Retina (tissue), 1 donor: ENCODE measurements at regions not wholly inside any gene's neighbourhood (a gene's known extent, or its start where the extent isn't known, plus 50 kb on each side); places are given as distances from the start of the nearest gene placed in this dataset.
"Not testable (repeated sequence)": the region's sequence is repeated elsewhere in the genome, so short reads cannot be mapped to it uniquely, and the experiment has no call there.

Source experiments
- DNase-seq: peaks from one replicate; pipeline ENCODE4 v3.0.0-alpha.2; 2016

- DNase-seq: peak; percentile 51
Measured at GRCh38 chrX:69060631-69061408, 104.4 kb downstream of the PJA1 start.

DNA sequence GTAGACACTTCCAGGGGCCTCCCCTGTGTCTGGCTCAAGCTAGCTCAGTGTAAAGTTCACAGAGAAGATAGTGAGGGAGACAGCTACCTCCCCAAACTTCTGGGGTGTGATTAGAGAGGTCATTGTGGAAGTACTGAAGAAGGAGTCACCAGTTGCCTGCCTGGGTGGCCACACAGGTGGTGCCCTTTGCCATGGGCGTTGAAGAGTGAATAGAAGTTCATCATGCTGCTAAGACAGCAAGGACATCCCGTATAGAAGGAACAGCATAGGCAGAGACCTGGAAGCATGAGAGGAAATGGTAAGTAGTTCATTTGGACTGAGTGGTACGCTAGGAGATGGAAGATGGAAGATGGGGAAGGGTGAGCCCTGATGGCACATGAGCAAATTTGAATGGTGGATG, 110.1 kb downstream of the PJA1 start:
- DNase-seq: no peak

DNA sequence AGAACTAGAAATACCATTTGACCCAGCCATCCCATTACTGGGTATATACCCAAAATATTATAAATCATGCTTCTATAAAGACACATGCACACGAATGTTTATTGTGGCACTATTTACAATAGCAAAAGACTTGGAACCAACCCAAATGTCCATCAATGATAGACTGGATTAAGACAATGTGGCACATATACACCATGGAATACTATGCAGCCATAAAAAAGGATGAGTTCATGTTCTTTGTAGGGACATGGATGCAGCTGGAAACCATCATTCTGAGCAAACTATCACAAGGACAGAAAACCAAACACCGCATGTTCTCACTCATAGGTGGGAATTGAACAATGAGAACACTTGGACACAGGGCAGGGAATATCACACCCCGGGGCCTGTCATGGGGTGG, 110.8 kb downstream of the PJA1 start:
- DNase-seq: not testable (repeated sequence)

- DNase-seq: no peak
Measured at GRCh38 chrX:69051901-69052300, 113.4 kb downstream of the PJA1 start.

DNA sequence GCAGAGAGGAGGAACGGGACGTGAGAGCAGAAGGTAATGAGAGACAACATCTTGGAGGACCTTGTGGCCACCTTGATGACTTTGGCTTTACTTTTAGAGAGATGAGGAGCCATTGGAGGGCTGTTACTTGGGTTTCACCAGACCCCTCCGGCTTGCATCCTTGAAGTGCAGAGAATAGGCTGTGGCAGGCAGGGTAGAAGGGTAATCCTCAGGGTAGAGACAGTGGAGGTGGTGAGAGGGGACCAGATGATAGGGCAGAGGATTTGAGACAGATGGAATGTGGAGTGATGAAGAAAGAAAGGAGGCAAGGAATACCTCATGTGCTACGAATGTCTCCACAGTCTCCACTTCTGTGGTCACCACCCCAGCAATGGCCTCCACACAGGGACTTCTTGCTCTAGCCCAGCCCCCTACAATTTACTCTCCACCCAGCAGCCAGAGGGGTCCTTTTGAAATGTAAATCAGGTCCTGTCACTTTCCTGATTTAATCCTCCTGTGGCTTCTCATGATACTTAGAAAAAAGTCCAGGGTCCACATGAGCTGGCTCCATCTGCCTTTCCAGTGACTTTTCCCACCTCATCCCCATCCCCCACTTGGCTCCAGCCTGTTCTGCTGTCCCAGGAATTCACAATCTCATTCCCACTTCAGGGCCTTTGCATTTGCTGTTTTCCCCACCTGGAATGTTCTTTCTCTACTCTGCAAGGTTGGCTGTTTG, 115.0 kb downstream of the PJA1 start:
- DNase-seq: no peak

- DNase-seq: no peak
Measured at GRCh38 chrX:69046996-69047490, 118.2 kb downstream of the PJA1 start.

DNA sequence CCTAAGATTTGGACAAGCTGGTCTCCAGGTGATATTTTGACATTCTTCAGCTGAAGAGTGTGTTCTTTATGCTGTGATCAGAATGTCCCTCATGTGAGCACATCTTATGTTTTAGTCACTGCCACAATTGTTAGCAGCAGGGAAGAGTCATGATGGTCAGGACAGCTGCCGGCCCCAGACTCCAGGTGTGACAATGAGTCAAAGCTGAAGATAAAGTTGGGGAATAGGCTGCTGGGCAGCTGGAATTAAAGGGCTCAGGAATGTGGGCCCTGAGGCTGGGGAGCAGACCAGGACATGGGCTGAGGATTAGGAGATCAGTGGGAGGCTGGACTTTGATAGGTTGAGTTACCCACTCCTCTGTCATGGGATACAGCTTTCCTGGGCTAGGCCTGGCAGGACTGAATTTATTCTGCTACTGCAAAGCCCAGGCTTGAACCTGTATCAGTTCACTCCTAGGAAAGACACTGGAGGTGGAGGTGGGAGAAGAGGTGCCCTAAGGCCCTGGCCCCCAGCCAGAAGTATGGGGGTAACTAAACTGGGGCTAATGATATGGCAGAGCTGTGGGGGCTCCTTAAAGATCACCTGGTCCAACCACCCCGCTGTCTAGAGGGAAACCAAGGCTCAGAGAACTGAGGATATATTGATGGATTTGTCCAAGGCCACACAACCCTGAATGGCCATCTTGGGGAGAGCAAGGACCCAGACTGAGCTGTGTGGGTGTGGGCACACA, 119.5 kb downstream of the PJA1 start:
- DNase-seq: no peak

GRCh38 chrX:69038816-69039215, 126.4 kb downstream of the PJA1 start:
- DNase-seq: no peak

- no peak for DNase-seq
Measured at GRCh38 chrX:69038188-69038587, 127.1 kb downstream of the PJA1 start.

DNA sequence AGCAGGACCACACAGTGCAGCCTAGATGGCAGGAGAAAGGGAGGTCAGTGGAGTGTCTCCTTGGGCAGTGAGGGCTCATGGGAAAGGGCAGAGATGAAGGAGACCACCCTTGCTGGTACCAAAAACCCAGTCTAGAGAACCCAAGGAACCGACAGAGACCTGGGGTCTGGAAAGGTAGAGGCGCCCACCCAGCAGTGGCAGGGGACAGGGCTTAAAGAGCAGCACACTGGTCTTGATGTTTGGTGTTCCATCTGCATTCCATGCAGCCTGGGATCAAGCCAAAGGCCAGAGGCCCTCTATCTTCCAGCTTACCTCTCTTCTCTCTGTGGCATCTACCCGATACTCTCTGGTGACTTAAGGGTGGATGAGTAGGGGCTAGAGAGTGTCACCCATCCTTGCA, 127.5 kb downstream of the PJA1 start:
- DNase-seq: no peak

GRCh38 chrX:69036674-69037573, 128.3 kb downstream of the PJA1 start:
- DNase-seq: peak; percentile 13

DNA sequence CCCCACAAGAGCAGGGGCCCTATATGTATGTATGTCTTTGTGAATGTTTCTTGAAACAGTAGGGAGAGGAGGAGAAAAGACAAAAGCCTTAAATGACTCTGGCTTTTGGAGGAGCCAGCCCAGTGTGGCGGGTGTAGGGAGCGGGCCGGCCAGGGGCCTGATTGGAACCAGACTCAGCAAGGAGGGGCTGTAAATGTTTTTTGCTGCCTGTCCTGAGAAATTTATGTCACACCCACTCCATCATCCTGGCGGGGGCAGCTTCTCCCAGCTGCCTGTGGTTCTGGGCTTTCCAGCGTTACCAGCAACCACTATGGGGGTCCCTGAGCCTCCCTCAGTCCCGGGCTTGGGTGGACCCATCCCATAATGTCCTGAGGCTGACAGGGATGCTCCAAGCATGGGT, 130.8 kb downstream of the PJA1 start:
- DNase-seq: no peak

- DNase-seq: no peak
Measured at GRCh38 chrX:69033936-69034335, 131.3 kb downstream of the PJA1 start.

DNA sequence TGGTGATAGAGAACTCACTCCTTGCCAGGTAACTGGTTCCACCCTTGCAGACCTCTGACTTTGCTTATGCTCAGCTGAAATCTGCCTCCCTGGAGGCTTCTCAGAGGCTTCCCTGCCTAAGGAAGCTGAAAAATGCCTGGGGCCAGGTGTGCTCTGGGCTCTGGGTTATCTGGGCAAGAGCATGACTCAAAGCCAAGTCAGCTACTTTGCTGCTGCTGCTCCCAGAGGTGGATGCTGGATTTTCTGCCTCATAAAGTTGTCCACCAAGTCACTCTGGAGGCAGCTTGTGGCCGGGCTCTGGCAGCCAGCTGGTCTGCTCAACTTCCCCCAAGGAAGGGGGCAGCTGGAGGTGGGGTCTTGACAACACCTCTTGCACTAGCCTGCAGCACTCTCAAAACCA, 132.7 kb downstream of the PJA1 start:
- no peak for DNase-seq

DNA sequence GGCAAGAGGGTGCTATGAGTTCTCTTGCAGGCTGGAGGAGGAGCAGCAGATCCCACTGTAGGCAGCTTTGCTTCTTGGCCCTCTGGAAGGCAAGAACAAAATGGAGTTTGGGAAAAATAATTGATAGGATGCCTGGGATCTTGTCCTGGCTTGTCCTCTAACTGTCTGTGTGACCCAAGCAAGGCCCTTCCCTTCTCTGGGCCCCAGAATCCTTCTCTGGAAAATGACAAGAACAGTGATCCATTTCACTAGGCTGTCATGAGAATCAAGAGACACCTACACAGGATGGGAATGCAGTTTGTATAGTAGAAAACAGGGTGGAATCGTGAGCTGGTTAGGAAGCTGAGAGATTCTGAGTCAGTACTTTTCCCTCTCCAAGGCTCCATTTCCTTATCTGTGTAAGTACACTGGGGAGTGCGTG, 133.3 kb downstream of the PJA1 start:
- no peak for DNase-seq

GRCh38 chrX:69031181-69031580, 134.1 kb downstream of the PJA1 start:
- no peak for DNase-seq

DNA sequence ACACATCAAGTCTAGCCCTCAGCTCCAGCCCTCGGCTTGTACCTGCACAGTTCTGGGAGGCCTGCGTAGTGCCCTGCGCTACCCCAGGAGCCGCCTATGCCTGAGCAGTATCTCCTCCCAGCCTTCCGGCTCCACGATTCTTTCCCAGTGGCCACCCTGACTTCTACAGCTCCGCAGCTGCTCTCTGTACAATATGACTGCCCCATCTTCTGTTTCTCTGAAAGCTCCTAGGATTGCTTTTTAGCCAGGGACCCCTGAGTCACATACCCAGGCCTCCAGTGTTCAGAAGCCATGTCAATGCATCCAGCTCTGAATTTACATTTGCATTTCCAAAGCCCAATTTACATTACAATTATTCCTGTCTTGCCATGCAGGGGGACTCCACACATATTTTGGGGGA, 135.5 kb downstream of the PJA1 start:
- no peak for DNase-seq

DNA sequence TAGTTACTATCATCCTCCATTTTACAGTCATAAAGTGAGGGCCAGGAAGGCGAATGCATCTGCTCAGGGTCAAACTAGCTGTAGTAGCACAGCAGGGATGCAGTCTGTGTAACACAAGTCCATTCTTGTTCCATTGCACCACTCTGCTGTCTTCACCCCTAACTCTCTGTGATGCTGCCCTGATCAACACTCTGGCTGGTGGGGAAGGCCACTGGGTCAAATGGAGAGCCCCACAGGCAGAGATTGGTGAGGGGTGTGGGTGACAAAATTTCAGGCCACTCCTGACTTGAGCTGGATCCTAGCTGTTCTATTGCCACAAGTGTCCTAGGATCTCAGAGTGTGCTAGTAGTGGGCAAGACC, 136.5 kb downstream of the PJA1 start:
- no peak for DNase-seq

- DNase-seq: no peak
Measured at GRCh38 chrX:69028006-69028760, 137.1 kb downstream of the PJA1 start.

DNA sequence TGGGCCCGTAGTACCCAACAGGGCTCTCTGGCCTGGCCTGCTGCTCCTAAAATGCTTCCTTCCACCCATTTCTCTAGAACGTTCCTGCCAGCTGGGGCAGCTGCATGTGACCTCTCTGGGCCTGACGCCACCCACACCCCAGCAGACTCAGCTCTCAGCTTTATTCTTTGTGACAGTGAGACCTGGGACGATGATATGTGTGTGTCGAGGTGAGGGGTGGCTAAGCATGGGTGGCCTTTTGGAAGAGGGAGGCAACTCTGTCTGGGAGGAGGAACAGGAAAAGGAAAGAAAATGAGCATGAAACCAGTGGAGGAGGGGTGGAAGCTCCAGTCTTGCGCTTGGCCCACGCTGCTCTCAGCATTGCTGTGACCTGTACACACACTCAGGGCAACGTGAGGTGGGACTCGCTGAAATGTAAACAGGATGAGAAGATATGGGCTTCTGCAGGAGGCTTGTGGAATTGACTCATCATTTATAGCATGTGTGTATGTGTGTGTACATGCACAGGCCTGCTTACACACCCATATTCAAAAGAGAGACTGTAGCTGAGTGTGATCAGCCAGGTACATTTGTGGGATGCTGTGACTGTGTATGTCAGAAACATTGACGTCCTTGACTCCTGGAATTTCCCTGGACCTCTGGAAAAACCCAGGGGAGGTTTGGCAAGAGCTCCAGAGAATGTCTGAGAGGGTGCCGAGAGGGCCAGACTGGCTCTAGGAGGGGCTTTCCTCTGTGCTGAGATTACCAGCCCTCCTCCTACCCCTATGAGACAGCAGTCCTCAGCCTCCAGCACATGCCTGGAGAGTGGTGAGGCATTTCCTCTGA, 137.9 kb downstream of the PJA1 start:
- DNase-seq: no peak

DNA sequence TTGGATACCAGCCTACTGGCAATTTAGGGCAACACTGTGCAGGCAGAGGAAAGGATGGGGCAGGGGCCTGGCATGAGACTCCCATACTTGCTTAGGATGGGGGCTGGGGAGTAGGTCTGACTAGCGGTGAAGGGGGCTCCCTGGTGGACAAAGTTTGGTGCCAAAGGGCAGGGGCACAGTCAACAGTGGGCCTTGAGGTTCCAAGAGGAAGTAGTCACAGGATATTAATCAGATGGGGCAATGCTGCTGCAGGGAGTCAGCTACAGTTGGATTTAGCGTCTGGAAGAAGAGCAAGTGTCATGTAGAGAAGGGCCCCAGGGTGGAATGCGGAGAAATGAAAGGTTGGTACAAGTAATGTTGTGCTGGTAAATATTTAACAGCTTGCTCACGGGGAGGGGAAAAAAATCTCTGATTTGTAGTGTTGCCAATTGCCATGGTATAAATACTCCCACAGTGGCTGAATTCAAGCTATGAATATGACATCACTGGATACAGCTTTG, 139.4 kb downstream of the PJA1 start:
- DNase-seq: no peak
